HCT116 (cell line): ENCODE measurements at regions not wholly inside any gene's neighbourhood (a gene's known extent, or its start where the extent isn't known, plus 50 kb on each side); places are given as distances from the start of the nearest gene placed in this dataset.

ENCODE experiments used
- ATAC-seq: fragments of 200-7000 bp; cut with Tn5 transposase; 2 replicates; pipeline ENCODE4 v1.9.1; 2020; ENCODE audit warnings: mild to moderate bottlenecking, moderate library complexity
- BruUV-seq: library from RNA; stranded (reverse); fragments of 400-500 nt; replicated peaks from 2 replicates; lab custom pipeline; 2021; lab: Mats Ljungman, UMichigan
- CTCF ChIA-PET: fragments of 300-600 bp; sonication (Branson Sonifier 250); formaldehyde crosslinking; loops from one replicate; lab custom pipeline; 2021; ENCODE audit warnings: antibody characterized with exemption; lab: Charles Lee
- POLR2A ChIA-PET: fragments of 300-600, 350-600 bp; sonication (Branson Sonifier 250); formaldehyde crosslinking; loops from one replicate; lab custom pipeline; 2021; ENCODE audit warnings: antibody characterized with exemption; lab: Charles Lee
- RAD21 ChIA-PET, 2 experiments: fragments of 300-600 bp; sonication (Branson Sonifier 250); formaldehyde crosslinking; loops; one replicate each; lab custom pipeline; 2023; ENCODE audit warnings: low total read pairs in 2 of 2; ENCODE audit not compliant: uncharacterized antibody in 2 of 2, unreplicated experiment in 2 of 2, low non-redundant PET in 1 of 2; lab: Charles Lee
- DNase-seq: peaks from one replicate; pipeline ENCODE4 v3.0.0-alpha.2; 2010; ENCODE audit warnings: low read depth, low spot score
- H2AFZ ChIP-seq: fragments of 200-600 bp; shearing (Covaris generic), sonication (generic); 2 replicates; pipeline ENCODE4 v1.6.1; 2017; ENCODE audit warnings: low read depth, mixed run types, mixed read lengths, antibody characterized with exemption, low read length; ENCODE audit not compliant: poor library complexity, severe bottlenecking
- H3K27ac ChIP-seq: 2 replicates; pipeline ENCODE4 v1.5.1; 2012; ENCODE audit warnings: low read depth, low read length
- H3K27me3 ChIP-seq: fragments of 200-600 bp; sonication (generic); 2 replicates; pipeline ENCODE4 v1.6.1; 2016; ENCODE audit warnings: mixed run types, low read length, mixed read lengths; ENCODE audit not compliant: insufficient read depth
- H3K36me3 ChIP-seq, 2 experiments: fragments of 200-500 bp in 1 of 2; fragments of 200-600 bp in 1 of 2; sonication (Bioruptor generic) in 1 of 2; sonication (generic) in 1 of 2; 2 replicates each; pipeline versions ENCODE4 v1.5.1 to v1.6.1; 2014 to 2016; ENCODE audit warnings: low read length in 2 of 2, inconsistent platforms in 1 of 2, mixed read lengths in 1 of 2, mixed run types in 1 of 2; ENCODE audit not compliant: insufficient read depth in 2 of 2, control insufficient read depth in 1 of 2
- H3K4me1 ChIP-seq, 2 experiments: fragments of 200-600 bp in 1 of 2; sonication (generic) in 1 of 2; 2 replicates each; pipeline versions ENCODE4 v1.5.1 to v1.6.1; 2012 to 2017; ENCODE audit warnings: low read length in 2 of 2, inconsistent platforms in 1 of 2, mild to moderate bottlenecking in 1 of 2, mixed read lengths in 1 of 2, mixed run types in 1 of 2, moderate library complexity in 1 of 2; ENCODE audit not compliant: insufficient read depth in 2 of 2, control insufficient read depth in 1 of 2
- H3K4me2 ChIP-seq: fragments of 200-600 bp; sonication (generic); 2 replicates; pipeline ENCODE4 v1.6.1; 2017; ENCODE audit warnings: mixed run types, low read length, mixed read lengths
- H3K4me3 ChIP-seq, 2 experiments: fragments of 200-600 bp in 1 of 2; sonication (generic) in 1 of 2; replicated peaks in 1 of 2; 2 replicates each; pipeline ENCODE4 v1.5.1; 2011 to 2016; ENCODE audit warnings: low read length in 2 of 2, control low read depth in 1 of 2, low read depth in 1 of 2, mild to moderate bottlenecking in 1 of 2, mixed read lengths in 1 of 2, mixed run types in 1 of 2
- H3K79me2 ChIP-seq: fragments of 200-600 bp; sonication (generic); 2 replicates; pipeline ENCODE4 v1.6.1; 2017; ENCODE audit warnings: mild to moderate bottlenecking, mixed run types, low read length, moderate library complexity, mixed read lengths; ENCODE audit not compliant: insufficient read depth
- H3K9ac ChIP-seq: fragments of 200-600 bp; sonication (generic); 2 replicates; pipeline ENCODE4 v1.6.1; 2016; ENCODE audit warnings: low read length, mixed read lengths
- H3K9me2 ChIP-seq: fragments of 200-600 bp; sonication (generic), shearing (Covaris generic); 2 replicates; pipeline ENCODE4 v1.6.1; 2017; ENCODE audit warnings: mixed run types, mild to moderate bottlenecking, moderate library complexity; ENCODE audit not compliant: insufficient read depth
- H3K9me3 ChIP-seq, 2 experiments: fragments of 200-500 bp in 1 of 2; fragments of 200-600 bp in 1 of 2; sonication (Bioruptor generic) in 1 of 2; sonication (generic) in 1 of 2; 2 replicates each; pipeline ENCODE4 v1.6.1; 2014 to 2017; ENCODE audit warnings: low read length in 2 of 2, mixed read lengths in 2 of 2, inconsistent platforms in 1 of 2, low read depth in 1 of 2, mild to moderate bottlenecking in 1 of 2, mixed run types in 1 of 2, moderate library complexity in 1 of 2; ENCODE audit not compliant: control insufficient read depth in 1 of 2, insufficient read depth in 1 of 2
- H4K20me1 ChIP-seq: fragments of 200-600 bp; sonication (generic), shearing (Covaris generic); 2 replicates; pipeline ENCODE4 v1.6.1; 2017; ENCODE audit warnings: mixed run types, mild to moderate bottlenecking, moderate library complexity; ENCODE audit not compliant: insufficient read depth
- CTCF ChIP-seq, 3 experiments: fragments of 200-600 bp in 1 of 3; sonication (generic) in 1 of 3; IDR thresholded peaks in 2 of 3; conservative IDR thresholded peaks in 1 of 3; 2 replicates each; pipeline ENCODE4 v1.5.1; 2012 to 2017; ENCODE audit warnings: low read depth in 2 of 3, low read length in 2 of 3, antibody characterized with exemption in 1 of 3, borderline replicate concordance in 1 of 3, control low read depth in 1 of 3, mild to moderate bottlenecking in 1 of 3, mixed read lengths in 1 of 3, mixed run types in 1 of 3, moderate library complexity in 1 of 3; ENCODE audit not compliant: insufficient read depth in 1 of 3
- EZH2phosphoT487 ChIP-seq: fragments of 200-600 bp; IDR thresholded peaks from 2 replicates; pipeline ENCODE4 v1.6.1; 2018; ENCODE audit warnings: antibody characterized with exemption, borderline replicate concordance
- RAD21 ChIP-seq: IDR thresholded peaks from 2 replicates; pipeline ENCODE4 v1.6.1; 2012; ENCODE audit warnings: low read depth, mild to moderate bottlenecking
- ZBTB33 ChIP-seq: IDR thresholded peaks from 2 replicates; pipeline ENCODE4 v1.6.1; 2011; ENCODE audit warnings: mild to moderate bottlenecking, low read length, moderate library complexity; ENCODE audit not compliant: insufficient replicate concordance; ENCODE audit errors: extremely low read depth
- intact Hi-C: fragments of 100-400 bp; cut with micrococcal nuclease; formaldehyde crosslinking; loops from 2 replicates; pipeline ENCODE4 v1.10.0; 2022
- TF ChIP-seq, protein P1 (sequence below): IDR thresholded peaks from 2 replicates; pipeline ENCODE4 v1.6.1; 2012

- intact Hi-C loops: no loop called here
- Histone ChIP-seq H3K9me2 (no peaks in the 10 kb centered on the region), H3K4me3 (no peak overlapping the region), H3K36me3 (no peaks in the 10 kb centered on the region), H3K79me2 (no peaks in the 10 kb centered on the region), H3K27ac (no peak overlapping the region), H3K27me3 (peaks cover 16% of the 10 kb centered on the region; the same call in 1 of the 2 replicates), H3K9ac (no peak overlapping the region), H3K4me1 (no peaks in the 10 kb centered on the region), H3K9me3 (no peaks in the 10 kb centered on the region), H2AFZ (no peak overlapping the region), H4K20me1 (no peaks in the 10 kb centered on the region), H3K4me2 (no peak overlapping the region)
- ChIA-PET CTCF (interaction anchor here (0.5 to 1.5 kb wide), 2 partner anchors 14 to 25 kb away, joined by 3 to 4 read pairs; no protein-coding TSS in a partner anchor), POLR2A (no interaction called here), RAD21 (no interaction called here)
- TF ChIP-seq ZBTB33 (no peak), CTCF (IDR thresholded peaks at IDR 0.05 in 2 of 3, conservative IDR thresholded peaks at IDR 0.05 in 1 of 3; ENCODE audit: borderline replicate concordance in 1 of 3, insufficient read depth in 1 of 3, low read depth in 2 of 3, low read length in 2 of 3) (peak in 2 of 3 experiments; percentile 40 to 42; a peak in 4 of 6 replicates), EZH2phosphoT487 (no peak), RAD21 (peak; percentile 6; the same call in 1 of the 2 replicates)
- TF ChIP-seq, protein P1, sequence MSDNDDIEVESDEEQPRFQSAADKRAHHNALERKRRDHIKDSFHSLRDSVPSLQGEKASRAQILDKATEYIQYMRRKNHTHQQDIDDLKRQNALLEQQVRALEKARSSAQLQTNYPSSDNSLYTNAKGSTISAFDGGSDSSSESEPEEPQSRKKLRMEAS: no peak
- BruUV-seq: no TSS peak
- peak; percentile 58; the same call in 1 of the 2 replicates for ATAC-seq
- no peak for DNase-seq
These were observed 94.3 kb downstream of the OTX2 start for GRCh38 chr14:56715938-56716337.
